Tibial artery (tissue), 4 donors: ENCODE measurements at regions not wholly inside any gene's neighbourhood (a gene's known extent, or its start where the extent isn't known, plus 50 kb on each side); places are given as distances from the start of the nearest gene placed in this dataset.

Source experiments
- DNase-seq, 2 donors: peaks; one replicate each; pipeline ENCODE4 v3.0.0-alpha.2; 2019
- H3K27ac ChIP-seq, 2 donors: fragments of 200-600 bp; sonication (generic) in 1 of 2; 1 replicate in 1 of 2; 2 replicates in 1 of 2; pipeline ENCODE4 v1.5.1; 2018 to 2019; ENCODE audit warnings: mild to moderate bottlenecking in 1 of 2
- H3K27me3 ChIP-seq, 2 donors: fragments of 200-600 bp; sonication (generic) in 1 of 2; one replicate each; pipeline versions ENCODE4 v1.5.1 to v1.6.0; 2016 to 2019
- H3K36me3 ChIP-seq, 3 donors: fragments of 200-600 bp; sonication (generic) in 2 of 3; one replicate each; pipeline ENCODE4 v1.5.1; 2016 to 2019; ENCODE audit warnings: mild to moderate bottlenecking in 2 of 3
- H3K4me1 ChIP-seq, 4 donors: fragments of 200-600 bp; sonication (generic) in 2 of 4; 1 replicate in 3 of 4; 2 replicates in 1 of 4; pipeline ENCODE4 v1.5.1; 2016 to 2019
- H3K4me3 ChIP-seq, 2 donors: fragments of 200-600 bp; sonication (generic) in 1 of 2; 1 replicate in 1 of 2; 2 replicates in 1 of 2; pipeline ENCODE4 v1.5.1; 2018 to 2019; ENCODE audit warnings: mild to moderate bottlenecking in 2 of 2
- H3K9me3 ChIP-seq, 3 donors: fragments of 200-600 bp; sonication (generic) in 1 of 3; one replicate each; pipeline ENCODE4 v1.5.1; 2016 to 2019
- CTCF ChIP-seq, 2 experiments: fragments of 200-600 bp in 1 of 2; fragments of 450-650 bp in 1 of 2; IDR thresholded peaks; one replicate each; pipeline ENCODE4 v1.5.1; 2017 to 2019; ENCODE audit warnings: antibody characterized with exemption in 2 of 2, mild to moderate bottlenecking in 1 of 2, moderate library complexity in 1 of 2
- intact Hi-C: fragments of 100-400 bp; cut with DNase I; formaldehyde crosslinking; loops from one replicate; pipeline ENCODE4 v1.15.0; 2023; ENCODE audit warnings: low total_unique reads

DNA sequence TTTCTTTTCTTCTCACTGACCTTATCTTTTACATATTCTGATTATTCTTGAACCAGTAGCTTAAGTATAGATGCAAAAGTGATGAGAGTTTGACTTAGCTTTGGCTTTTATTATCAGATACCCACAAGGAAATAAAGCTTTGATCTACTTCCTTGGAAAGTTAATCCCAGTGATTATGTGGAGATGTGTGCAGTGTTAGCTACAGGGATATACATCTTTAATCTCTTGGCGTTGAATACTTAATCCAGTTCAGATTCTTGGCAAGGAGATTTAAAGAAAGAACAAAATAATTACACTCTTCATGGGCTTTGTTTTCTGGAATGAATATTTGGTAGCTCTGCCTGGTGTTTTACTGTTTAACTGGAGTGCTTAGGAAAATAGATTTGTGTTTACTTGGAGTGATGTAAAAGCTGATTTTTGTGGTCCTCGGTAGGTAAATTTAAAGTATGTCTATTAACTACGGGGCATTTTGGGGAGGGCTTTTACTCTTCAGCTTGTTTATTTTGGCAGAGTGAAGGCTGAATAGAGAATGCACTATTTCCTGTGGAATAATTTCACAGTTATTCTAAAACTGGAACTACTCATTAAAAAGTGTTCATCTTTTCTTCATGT is 150.1 kb upstream of the LRIG3 start:
- H3K4me3 ChIP-seq: no peak overlapping the region
- peaks cover 0 to 5% (median 0%) of the 10 kb centered on the region in 4 donors for H3K4me1 ChIP-seq
- H3K9me3 ChIP-seq: no peaks in the 10 kb centered on the region
- no peaks in the 10 kb centered on the region for H3K27me3 ChIP-seq
- H3K36me3 ChIP-seq: no peaks in the 10 kb centered on the region
- H3K27ac ChIP-seq: no peak overlapping the region
- TF ChIP-seq CTCF (IDR thresholded peaks at IDR 0.05): no peak
- DNase-seq: no peak
- intact Hi-C loops: no loop called here

DNA sequence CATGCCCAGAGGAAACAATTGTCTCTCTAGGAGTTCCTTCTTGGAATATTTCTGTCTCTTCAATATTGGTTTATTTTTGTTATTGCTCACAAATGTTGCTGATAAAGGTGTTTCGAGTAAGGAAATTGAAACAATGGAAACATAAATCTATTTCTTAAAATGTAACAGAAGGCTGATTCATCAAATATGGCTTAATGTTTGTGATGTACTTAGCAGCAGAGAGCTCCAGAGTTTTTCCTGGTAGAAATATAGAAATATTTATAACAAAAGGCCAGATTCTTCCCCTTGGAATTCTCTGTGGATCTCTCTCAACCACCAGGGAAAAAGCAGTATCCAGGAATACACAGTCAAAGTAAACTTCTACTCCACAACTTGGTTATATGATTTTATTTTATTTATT is 149.2 kb upstream of the LRIG3 start:
- H3K9me3 ChIP-seq: no peaks in the 10 kb centered on the region
- H3K27me3 ChIP-seq: no peaks in the 10 kb centered on the region
- no peak for DNase-seq
- peaks cover 0 to 5% (median 0%) of the 10 kb centered on the region in 4 donors for H3K4me1 ChIP-seq
- H3K27ac ChIP-seq: no peak overlapping the region
- no peak overlapping the region for H3K4me3 ChIP-seq
- no peak for TF ChIP-seq CTCF (IDR thresholded peaks at IDR 0.05)
- no peaks in the 10 kb centered on the region for H3K36me3 ChIP-seq
- intact Hi-C loops: no loop called here

- intact Hi-C loops: no loop called here
- no peaks in the 10 kb centered on the region for H3K9me3 ChIP-seq
- DNase-seq: no peak
- H3K36me3 ChIP-seq: no peaks in the 10 kb centered on the region
- no peaks in the 10 kb centered on the region for H3K27me3 ChIP-seq
- no peak overlapping the region for H3K4me3 ChIP-seq
- no peak overlapping the region for H3K27ac ChIP-seq
- H3K4me1 ChIP-seq: peaks cover 0 to 5% (median 0%) of the 10 kb centered on the region in 4 donors
- no peak for TF ChIP-seq CTCF (IDR thresholded peaks at IDR 0.05)
These were observed 148.1 kb upstream of the LRIG3 start for GRCh38 chr12:59068436-59068835.

GRCh38 chr12:59067083-59067482 is 146.8 kb upstream of the LRIG3 start:
- TF ChIP-seq CTCF (IDR thresholded peaks at IDR 0.05): no peak
- no peak overlapping the region for H3K27ac ChIP-seq
- H3K36me3 ChIP-seq: no peaks in the 10 kb centered on the region
- no peaks in the 10 kb centered on the region for H3K9me3 ChIP-seq
- no peak overlapping the region for H3K4me3 ChIP-seq
- peaks cover 0 to 5% (median 0%) of the 10 kb centered on the region in 4 donors for H3K4me1 ChIP-seq
- intact Hi-C loops: no loop called here
- DNase-seq: no peak
- no peaks in the 10 kb centered on the region for H3K27me3 ChIP-seq

DNA sequence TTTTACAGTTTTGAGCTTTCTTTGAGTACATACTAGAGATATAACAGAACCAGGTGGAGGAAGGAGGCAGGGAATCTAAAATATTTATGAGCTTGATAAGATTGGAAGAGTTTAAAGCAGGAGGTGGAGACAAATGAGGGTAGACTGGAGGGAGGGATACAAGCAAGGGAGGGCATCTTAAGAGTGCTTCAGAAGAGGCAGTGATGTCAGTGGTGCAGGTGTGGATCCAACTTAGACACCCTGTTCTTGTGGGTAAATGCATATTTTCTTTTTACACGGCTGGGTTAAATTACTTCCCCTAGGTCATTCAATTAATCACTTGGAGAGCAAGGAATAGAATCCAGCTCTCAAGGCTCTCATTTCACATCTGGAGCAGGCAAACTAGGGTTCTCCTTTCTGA is 146.1 kb upstream of the LRIG3 start:
- DNase-seq: no peak
- no peak overlapping the region for H3K4me3 ChIP-seq
- no peaks in the 10 kb centered on the region for H3K9me3 ChIP-seq
- no peak overlapping the region for H3K27ac ChIP-seq
- H3K27me3 ChIP-seq: no peaks in the 10 kb centered on the region
- intact Hi-C loops: no loop called here
- no peaks in the 10 kb centered on the region for H3K36me3 ChIP-seq
- peaks cover 0 to 5% (median 0%) of the 10 kb centered on the region in 4 donors for H3K4me1 ChIP-seq
- TF ChIP-seq CTCF (IDR thresholded peaks at IDR 0.05): no peak
